ENCODE measurements at regions not wholly inside any gene's neighbourhood (a gene's known extent, or its start where the extent isn't known, plus 50 kb on each side); places are given as distances from the start of the nearest gene placed in this dataset.

DNA sequence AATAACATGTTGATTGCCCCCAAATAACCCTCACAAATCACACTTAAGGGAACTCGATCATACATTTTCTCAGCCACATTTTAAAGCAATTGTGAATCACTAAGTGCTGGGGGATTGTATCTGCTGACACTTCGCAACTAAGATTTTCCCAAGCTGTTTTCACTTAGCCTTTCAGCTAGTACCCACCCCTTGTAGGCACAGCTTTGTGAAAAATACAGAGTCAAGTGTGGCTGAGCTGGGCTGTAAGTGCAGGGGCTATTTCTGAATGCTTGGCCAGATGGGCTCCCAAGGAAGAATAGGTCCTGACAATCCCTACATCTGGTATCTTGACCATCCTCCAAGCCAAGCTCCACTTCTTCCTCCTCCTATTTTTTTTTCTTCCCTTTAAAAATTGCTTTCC, 289.2 kb upstream of the NMUR2 start:
- WGBS (ENCODE audit: insufficient coverage): no CpG with 5 or more reads among the region's 2 CpGs
- Mint-ChIP-seq H3K4me1 (no peaks in the 10 kb centered on the region), H3K27ac (no peak overlapping the region), H3K9me3 (peaks cover 3 to 10% (median 9%) of the 10 kb centered on the region in 3 donors), H3K4me3 (no peak overlapping the region), H3K27me3 (no peaks in the 10 kb centered on the region), H3K36me3 (no peaks in the 10 kb centered on the region)
- ChIA-PET POLR2A (no interaction called here), CTCF (no interaction called here)
- no peaks in the 10 kb centered on the region for H3K27me3 ChIP-seq (replicated peaks in 1 of 2; ENCODE audit: control insufficient read depth in 2 of 2, extremely low read depth in 1 of 2, insufficient read depth in 2 of 2, low read length in 1 of 2)
- DNase-seq (no peak), ATAC-seq (replicated peaks in 1 of 4) (no peak)
- H3K9me3 ChIP-seq: no peaks in the 10 kb centered on the region
- no peaks in the 10 kb centered on the region for H3K36me3 ChIP-seq (ENCODE audit: control insufficient read depth in 2 of 2, extremely low read depth in 1 of 2, insufficient read depth in 1 of 2, low read length in 1 of 2)
- H3K4me1 ChIP-seq (ENCODE audit: control insufficient read depth in 1 of 2, extremely low read depth in 1 of 2, insufficient read depth in 2 of 2, low read length in 2 of 2): no peaks in the 10 kb centered on the region
- no peak overlapping the region for H3K27ac ChIP-seq (ENCODE audit: low read length)
- H3K4me3 ChIP-seq (ENCODE audit: control insufficient read depth in 1 of 2, extremely low read depth in 1 of 2, low read length in 1 of 2): no peak overlapping the region

DNA sequence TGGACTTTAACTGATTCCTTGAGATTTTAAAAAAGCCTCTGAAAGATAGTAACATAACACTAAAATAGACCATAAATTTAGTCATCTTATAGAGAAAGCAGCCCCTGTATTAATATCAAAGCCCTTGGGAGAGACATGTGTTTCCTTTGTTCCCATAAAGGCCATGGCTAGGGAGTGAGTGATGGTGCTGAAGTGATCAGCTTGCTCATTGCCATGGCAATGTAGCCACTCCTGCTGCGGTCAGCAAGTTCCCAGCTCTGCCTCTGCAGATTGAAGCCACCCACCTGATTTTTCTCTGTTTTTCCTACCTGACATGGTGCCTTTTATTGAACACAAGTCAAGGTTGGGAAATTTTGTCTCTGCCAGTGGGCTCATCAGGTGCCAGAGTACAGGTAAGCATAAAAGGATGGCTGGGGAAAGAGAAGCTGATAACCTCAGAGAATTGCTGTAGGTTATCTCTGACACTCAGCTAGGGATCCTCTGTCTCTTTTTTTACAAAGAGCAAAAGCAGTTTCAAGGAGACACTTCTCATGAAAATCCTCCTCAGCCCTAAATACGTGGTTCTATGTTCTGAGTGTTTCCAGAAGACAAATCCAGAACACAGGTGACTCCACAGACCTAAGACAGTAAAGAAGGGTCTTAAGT, 296.3 kb upstream of the NMUR2 start:
- H3K27ac Mint-ChIP-seq: no peak overlapping the region
- Histone ChIP-seq H3K27ac (ENCODE audit: low read length) (no peak overlapping the region), H3K4me3 (ENCODE audit: control insufficient read depth in 1 of 2, extremely low read depth in 1 of 2, low read length in 1 of 2) (no peak overlapping the region), H3K36me3 (ENCODE audit: control insufficient read depth in 2 of 2, extremely low read depth in 1 of 2, insufficient read depth in 1 of 2, low read length in 1 of 2) (no peaks in the 10 kb centered on the region), H3K27me3 (replicated peaks in 1 of 2; ENCODE audit: control insufficient read depth in 2 of 2, extremely low read depth in 1 of 2, insufficient read depth in 2 of 2, low read length in 1 of 2) (no peaks in the 10 kb centered on the region), H3K4me1 (ENCODE audit: control insufficient read depth in 1 of 2, extremely low read depth in 1 of 2, insufficient read depth in 2 of 2, low read length in 2 of 2) (no peaks in the 10 kb centered on the region), H3K9me3 (no peaks in the 10 kb centered on the region)
- H3K4me3 Mint-ChIP-seq: no peak overlapping the region
- H3K36me3 Mint-ChIP-seq: no peaks in the 10 kb centered on the region
- H3K4me1 Mint-ChIP-seq: no peaks in the 10 kb centered on the region
- ChIA-PET POLR2A (no interaction called here), CTCF (no interaction called here)
- ATAC-seq (replicated peaks in 1 of 4) (no peak), DNase-seq (no peak)
- WGBS (ENCODE audit: insufficient coverage): 42% methylated on average over 2 of the region's 2 CpGs
- no peaks in the 10 kb centered on the region for H3K27me3 Mint-ChIP-seq
- H3K9me3 Mint-ChIP-seq: peaks cover 6 to 11% (median 10%) of the 10 kb centered on the region in 3 donors

- H3K4me1 Mint-ChIP-seq: no peaks in the 10 kb centered on the region
- ATAC-seq (replicated peaks in 1 of 4): no peak
These were observed 299.2 kb upstream of the NMUR2 start for GRCh38 chr5:152704286-152704685.

DNA sequence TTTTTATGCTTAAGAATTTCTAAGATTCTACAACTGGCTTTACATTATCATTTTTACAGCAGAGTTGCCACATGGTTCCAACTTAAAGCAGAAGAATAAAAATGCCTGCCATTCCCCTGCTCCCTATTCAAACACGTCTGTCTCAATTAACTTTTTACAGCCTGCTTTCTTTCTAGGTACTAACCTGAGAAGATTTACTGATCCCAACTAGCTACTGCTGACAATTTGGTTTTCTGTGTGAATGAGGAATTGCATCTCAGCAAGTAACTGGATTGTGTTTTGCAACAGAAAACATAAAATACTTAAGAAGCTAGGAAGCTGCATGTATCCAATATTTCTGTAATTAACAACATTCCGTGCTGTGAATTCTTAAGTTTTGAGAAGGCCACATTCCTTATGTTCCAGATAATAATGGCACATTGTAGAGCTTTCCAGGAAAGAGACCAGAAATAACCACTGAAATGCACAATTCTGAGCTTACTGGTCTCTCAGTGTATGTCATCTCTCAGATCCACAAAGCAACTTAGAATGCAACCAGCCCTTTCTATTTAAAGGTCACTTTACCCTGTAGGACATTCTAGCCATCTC, 306.8 kb upstream of the NMUR2 start:
- DNase-seq (no peak), ATAC-seq (replicated peaks in 1 of 4) (no peak)
- no peaks in the 10 kb centered on the region for H3K27me3 Mint-ChIP-seq
- Histone ChIP-seq H3K4me1 (ENCODE audit: control insufficient read depth in 1 of 2, extremely low read depth in 1 of 2, insufficient read depth in 2 of 2, low read length in 2 of 2) (no peaks in the 10 kb centered on the region), H3K27ac (ENCODE audit: low read length) (no peak overlapping the region), H3K9me3 (no peaks in the 10 kb centered on the region), H3K27me3 (replicated peaks in 1 of 2; ENCODE audit: control insufficient read depth in 2 of 2, extremely low read depth in 1 of 2, insufficient read depth in 2 of 2, low read length in 1 of 2) (no peaks in the 10 kb centered on the region), H3K4me3 (ENCODE audit: control insufficient read depth in 1 of 2, extremely low read depth in 1 of 2, low read length in 1 of 2) (no peak overlapping the region), H3K36me3 (ENCODE audit: control insufficient read depth in 2 of 2, extremely low read depth in 1 of 2, insufficient read depth in 1 of 2, low read length in 1 of 2) (no peaks in the 10 kb centered on the region)
- no peak overlapping the region for H3K27ac Mint-ChIP-seq
- CTCF ChIA-PET: interaction anchor here (0.5 to 0.6 kb wide), 2 partner anchors 12 to 1108 kb away, joined by 3 read pairs; no protein-coding TSS in a partner anchor
- POLR2A ChIA-PET: no interaction called here
- H3K9me3 Mint-ChIP-seq: peaks cover 0 to 4% (median 3%) of the 10 kb centered on the region in 3 donors
- WGBS (ENCODE audit: insufficient coverage): no CpG with 5 or more reads among the region's 2 CpGs
- no peaks in the 10 kb centered on the region for H3K36me3 Mint-ChIP-seq
- H3K4me1 Mint-ChIP-seq: no peaks in the 10 kb centered on the region
- no peak overlapping the region for H3K4me3 Mint-ChIP-seq

More at GRCh38 chr5:152704286-152704685, 299.2 kb upstream of the NMUR2 start:
- H3K36me3 Mint-ChIP-seq: no peaks in the 10 kb centered on the region
- H3K4me1 ChIP-seq (ENCODE audit: control insufficient read depth in 1 of 2, extremely low read depth in 1 of 2, insufficient read depth in 2 of 2, low read length in 2 of 2): no peaks in the 10 kb centered on the region
- CTCF ChIA-PET: no interaction called here
- H3K27ac Mint-ChIP-seq: no peak overlapping the region
- DNase-seq: no peak
- no CpG with 5 or more reads among the region's 1 CpG for WGBS (ENCODE audit: insufficient coverage)
- H3K4me3 ChIP-seq (ENCODE audit: control insufficient read depth in 1 of 2, extremely low read depth in 1 of 2, low read length in 1 of 2): no peak overlapping the region
- H3K27me3 ChIP-seq (replicated peaks in 1 of 2; ENCODE audit: control insufficient read depth in 2 of 2, extremely low read depth in 1 of 2, insufficient read depth in 2 of 2, low read length in 1 of 2): no peaks in the 10 kb centered on the region
- H3K36me3 ChIP-seq (ENCODE audit: control insufficient read depth in 2 of 2, extremely low read depth in 1 of 2, insufficient read depth in 1 of 2, low read length in 1 of 2): no peaks in the 10 kb centered on the region
- H3K4me3 Mint-ChIP-seq: no peak overlapping the region
- no peaks in the 10 kb centered on the region for H3K27me3 Mint-ChIP-seq
- POLR2A ChIA-PET: no interaction called here
- peaks cover 3 to 11% (median 6%) of the 10 kb centered on the region in 3 donors for H3K9me3 Mint-ChIP-seq
- no peaks in the 10 kb centered on the region for H3K9me3 ChIP-seq
- no peak overlapping the region for H3K27ac ChIP-seq (ENCODE audit: low read length)

DNA sequence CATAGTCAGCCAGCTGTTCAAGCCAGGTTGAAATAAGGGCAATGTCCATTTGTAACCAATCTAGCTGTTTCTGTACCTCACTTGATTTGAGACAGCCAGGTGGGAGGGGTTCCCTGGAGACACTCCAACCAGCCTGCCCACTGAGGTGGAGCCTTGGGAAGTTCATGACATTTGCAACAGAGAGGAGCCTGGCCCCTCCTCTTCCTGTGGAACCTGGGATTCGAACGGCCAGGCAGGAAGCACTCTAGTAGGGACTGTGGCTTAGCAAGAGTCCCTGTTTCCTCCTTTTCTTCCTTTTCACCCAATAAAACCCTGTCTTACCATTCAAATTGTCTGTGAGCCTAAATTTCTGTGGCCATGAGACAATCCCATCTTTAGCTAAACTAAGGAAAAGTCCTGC, 312.3 kb upstream of the NMUR2 start:
- no peaks in the 10 kb centered on the region for H3K36me3 ChIP-seq (ENCODE audit: control insufficient read depth in 2 of 2, extremely low read depth in 1 of 2, insufficient read depth in 1 of 2, low read length in 1 of 2)
- H3K9me3 ChIP-seq: no peaks in the 10 kb centered on the region
- POLR2A ChIA-PET: no interaction called here
- Mint-ChIP-seq H3K4me1 (no peaks in the 10 kb centered on the region), H3K9me3 (peaks cover 0 to 14% (median 4%) of the 10 kb centered on the region in 3 donors), H3K27me3 (no peaks in the 10 kb centered on the region), H3K27ac (no peak overlapping the region), H3K36me3 (no peaks in the 10 kb centered on the region), H3K4me3 (no peak overlapping the region)
- no CpG with 5 or more reads among the region's 2 CpGs for WGBS (ENCODE audit: insufficient coverage)
- no peak overlapping the region for H3K4me3 ChIP-seq (ENCODE audit: control insufficient read depth in 1 of 2, extremely low read depth in 1 of 2, low read length in 1 of 2)
- H3K27me3 ChIP-seq (replicated peaks in 1 of 2; ENCODE audit: control insufficient read depth in 2 of 2, extremely low read depth in 1 of 2, insufficient read depth in 2 of 2, low read length in 1 of 2): no peaks in the 10 kb centered on the region
- H3K4me1 ChIP-seq (ENCODE audit: control insufficient read depth in 1 of 2, extremely low read depth in 1 of 2, insufficient read depth in 2 of 2, low read length in 2 of 2): no peaks in the 10 kb centered on the region
- no peak for DNase-seq
- CTCF ChIA-PET: no interaction called here
- ATAC-seq (replicated peaks in 1 of 4): no peak
- no peak overlapping the region for H3K27ac ChIP-seq (ENCODE audit: low read length)

DNA sequence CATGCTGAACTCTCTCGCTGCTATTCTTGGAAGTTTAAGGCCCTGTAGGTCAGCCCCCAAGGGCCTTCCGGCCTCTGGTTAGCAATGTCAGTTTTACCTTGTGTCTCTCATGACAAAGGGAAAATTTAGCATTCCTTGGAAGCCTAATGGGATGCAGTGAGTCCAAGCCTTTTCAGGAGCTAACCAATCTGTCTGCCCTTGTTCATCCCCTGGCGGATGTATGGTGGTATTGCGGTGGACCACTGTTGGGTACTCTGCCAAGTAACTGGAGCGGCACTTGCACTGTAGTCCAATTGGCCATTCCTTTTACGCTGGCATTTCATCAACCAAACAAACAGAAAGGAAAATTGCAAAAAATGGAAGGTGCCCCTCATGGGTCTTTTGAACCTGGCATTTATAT, 318.4 kb upstream of the NMUR2 start:
- H3K4me3 Mint-ChIP-seq: no peak overlapping the region
- no peak overlapping the region for H3K27ac Mint-ChIP-seq
- H3K4me3 ChIP-seq (ENCODE audit: control insufficient read depth in 1 of 2, extremely low read depth in 1 of 2, low read length in 1 of 2): no peak overlapping the region
- H3K36me3 ChIP-seq (ENCODE audit: control insufficient read depth in 2 of 2, extremely low read depth in 1 of 2, insufficient read depth in 1 of 2, low read length in 1 of 2): no peaks in the 10 kb centered on the region
- H3K9me3 Mint-ChIP-seq: peaks cover 9 to 18% (median 9%) of the 10 kb centered on the region in 3 donors
- no peaks in the 10 kb centered on the region for H3K4me1 Mint-ChIP-seq
- DNase-seq: no peak
- H3K27me3 ChIP-seq (replicated peaks in 1 of 2; ENCODE audit: control insufficient read depth in 2 of 2, extremely low read depth in 1 of 2, insufficient read depth in 2 of 2, low read length in 1 of 2): no peaks in the 10 kb centered on the region
- H3K27me3 Mint-ChIP-seq: no peaks in the 10 kb centered on the region
- H3K36me3 Mint-ChIP-seq: no peaks in the 10 kb centered on the region
- no peak overlapping the region for H3K27ac ChIP-seq (ENCODE audit: low read length)
- no peak for ATAC-seq (replicated peaks in 1 of 4)
- WGBS (ENCODE audit: insufficient coverage): 86% methylated on average over 1 of the region's 6 CpGs
- POLR2A ChIA-PET: no interaction called here
- no peaks in the 10 kb centered on the region for H3K4me1 ChIP-seq (ENCODE audit: control insufficient read depth in 1 of 2, extremely low read depth in 1 of 2, insufficient read depth in 2 of 2, low read length in 2 of 2)
- H3K9me3 ChIP-seq: no peaks in the 10 kb centered on the region
- CTCF ChIA-PET: no interaction called here
